Stimulated activated CD4-positive, alpha-beta T cell treated with anti-CD3 and anti-CD28 coated beads, Interleukin-2, amount 100 ng/mL, for 24 hours (primary cell): ENCODE measurements at regions not wholly inside any gene's neighbourhood (a gene's known extent, or its start where the extent isn't known, plus 50 kb on each side); places are given as distances from the start of the nearest gene placed in this dataset.
"Not testable (repeated sequence)": the region's sequence is repeated elsewhere in the genome, so short reads cannot be mapped to it uniquely, and the experiment has no call there.

Experiments used
- DNase-seq, 2 donors: peaks; one replicate each; pipeline ENCODE4 v3.0.0-alpha.2; 2020

DNA sequence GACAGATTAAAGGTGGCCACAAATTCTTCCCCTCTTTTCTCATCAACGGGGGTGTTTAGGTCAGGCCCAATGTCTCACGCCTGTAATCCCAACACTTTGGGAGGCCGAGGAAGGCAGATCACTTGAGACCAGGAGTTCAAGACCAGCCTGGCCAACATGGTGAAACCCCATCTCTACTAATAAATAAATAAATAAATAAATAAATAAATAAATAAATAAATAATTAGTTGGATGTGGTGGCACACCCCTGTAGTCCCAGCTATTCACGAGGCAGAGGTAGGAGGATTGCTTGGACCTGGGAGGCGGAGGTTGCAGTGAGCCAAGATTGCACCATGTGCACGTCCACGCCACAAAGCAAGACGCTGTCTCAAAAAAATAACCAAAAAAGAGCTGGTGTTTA is 180.7 kb downstream of the FASLG start:
- not testable (repeated sequence) for DNase-seq

- DNase-seq: no peak
Observed at GRCh38 chr1:172843444-172843843, 184.5 kb downstream of the FASLG start.

GRCh38 chr1:172845371-172845770 is 186.5 kb downstream of the FASLG start:
- DNase-seq: peak; percentile 64 to 65

DNA sequence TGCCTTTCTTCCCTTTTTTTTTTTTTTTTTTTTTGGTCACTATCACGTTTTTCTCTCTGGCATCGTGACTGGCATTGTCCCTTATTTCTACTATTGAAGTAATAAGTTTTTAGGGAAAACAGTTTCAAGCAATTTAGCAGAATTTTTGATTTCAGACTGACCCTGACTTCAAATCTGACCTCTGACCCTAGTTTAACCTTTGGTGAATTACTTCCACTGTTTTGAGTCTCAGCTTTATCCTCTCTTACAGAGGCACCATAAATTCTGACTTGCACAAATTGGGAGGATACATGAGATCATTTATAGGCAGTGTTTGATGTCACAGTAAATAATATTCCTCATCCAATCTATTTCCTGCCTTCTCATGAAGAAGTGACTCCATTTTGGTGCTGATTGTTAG is 187.0 kb downstream of the FASLG start:
- DNase-seq: no peak

DNA sequence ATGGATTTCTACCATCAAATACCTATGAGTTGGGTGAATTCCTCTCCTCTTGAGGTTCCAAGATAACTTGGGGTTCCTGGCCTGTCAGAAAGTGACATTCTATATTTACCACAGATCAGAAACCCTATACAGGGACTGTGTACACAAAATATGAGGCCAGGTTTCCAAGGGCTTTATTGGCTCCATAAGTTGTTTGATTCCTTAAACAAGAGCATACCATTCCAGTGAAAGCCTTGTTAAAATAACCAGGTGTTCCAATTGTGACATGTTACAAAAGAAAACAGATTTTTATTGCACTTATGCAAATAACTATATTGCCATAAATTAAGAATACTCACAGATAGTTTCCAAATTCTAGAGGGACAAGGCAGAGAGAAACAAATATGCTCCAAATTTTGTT is 188.9 kb downstream of the FASLG start:
- not testable (repeated sequence) for DNase-seq

GRCh38 chr1:172849653-172850052 is 190.8 kb downstream of the FASLG start:
- no peak for DNase-seq

DNA sequence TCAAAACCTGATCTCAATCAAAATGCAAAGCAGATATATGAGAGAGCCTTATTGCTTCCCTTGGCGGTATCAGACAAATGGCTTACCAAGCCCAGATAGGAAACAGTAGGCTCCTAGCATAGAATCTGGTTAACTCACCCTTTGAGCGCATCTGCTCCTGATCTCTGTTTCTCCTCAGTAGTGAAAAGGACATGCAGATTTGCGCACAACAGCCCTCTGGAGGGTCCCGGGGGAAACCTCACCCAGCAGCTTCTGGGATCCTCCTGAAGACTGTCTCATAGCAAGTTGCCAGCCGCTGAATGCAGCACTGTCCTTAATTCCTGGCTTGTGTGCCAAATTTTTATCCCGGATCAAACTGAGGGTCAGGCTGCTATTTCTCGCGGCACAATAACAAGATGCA is 192.2 kb downstream of the FASLG start:
- no peak for DNase-seq

DNA sequence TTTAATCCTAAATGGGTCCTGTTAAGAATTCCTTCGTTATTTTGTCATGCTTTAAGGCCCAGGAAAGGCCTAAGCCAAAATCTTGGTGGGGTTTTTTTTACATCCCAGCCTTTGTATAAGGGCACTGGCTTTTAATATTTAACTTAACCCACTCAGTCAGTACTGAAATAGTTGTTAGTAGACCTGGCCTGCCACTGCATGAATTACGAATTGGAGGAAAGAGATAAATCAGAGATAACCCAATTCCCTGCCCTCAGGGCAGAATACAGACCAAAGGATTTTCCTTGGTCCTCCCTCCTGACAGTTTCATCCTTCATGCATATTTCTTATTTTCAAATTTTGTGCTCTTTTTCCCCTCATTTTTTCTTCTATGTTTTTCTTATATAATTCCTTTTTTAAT is 193.0 kb downstream of the FASLG start:
- DNase-seq: no peak

DNA sequence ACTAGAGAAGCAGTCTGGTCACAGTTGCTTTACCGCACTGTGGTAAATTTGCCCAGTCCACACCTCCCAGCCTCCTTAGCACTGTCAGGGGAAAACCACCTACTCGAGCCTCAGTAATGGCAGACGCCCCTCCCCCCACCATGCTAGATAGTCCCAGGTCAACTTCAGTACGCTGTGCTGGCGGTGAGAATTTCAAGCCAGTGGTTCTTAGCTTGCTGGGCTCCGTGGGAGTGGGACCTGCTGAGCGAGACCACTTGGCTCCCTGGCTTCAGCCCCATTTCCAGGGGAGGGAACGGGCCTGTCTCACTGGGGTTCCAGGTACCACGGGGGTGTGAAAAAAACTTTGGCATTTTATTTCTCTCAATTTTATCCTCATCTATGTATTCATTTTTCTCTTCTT is 194.8 kb downstream of the TNFSF18 start:
- not testable (repeated sequence) for DNase-seq

- DNase-seq: no peak
Observed at GRCh38 chr1:172863031-172863430, 187.7 kb downstream of the TNFSF18 start.

DNA sequence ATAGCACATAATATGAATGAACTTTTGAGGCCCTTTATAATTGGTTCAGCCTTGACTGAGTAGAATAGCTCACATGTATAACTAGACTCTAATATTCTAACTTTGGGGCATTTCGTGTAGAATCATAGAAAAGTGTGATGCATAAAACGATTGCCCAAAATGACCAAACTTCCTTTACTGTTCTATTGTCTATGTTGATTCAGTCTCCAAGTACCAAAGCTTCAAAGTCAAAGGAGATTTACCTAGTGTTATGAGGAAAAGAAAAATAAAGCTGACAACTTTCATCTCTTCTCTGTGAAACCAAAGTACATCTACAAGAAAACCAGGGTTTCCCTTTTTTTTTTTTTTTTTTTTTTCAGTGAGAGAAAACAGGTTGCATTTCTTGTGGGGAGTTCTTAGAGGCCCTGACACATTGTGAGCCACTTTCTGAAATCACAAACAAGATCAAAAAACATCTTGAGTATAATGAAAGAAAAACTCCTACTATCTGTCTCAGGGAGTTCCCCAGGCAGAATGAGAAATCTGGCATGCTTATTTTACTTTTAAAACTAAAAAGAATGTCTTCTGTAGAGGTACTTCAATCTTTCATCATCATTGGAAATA is 183.4 kb downstream of the TNFSF18 start:
- DNase-seq: no peak

- no peak for DNase-seq
Observed at GRCh38 chr1:172870901-172871606, 179.7 kb downstream of the TNFSF18 start.

DNA sequence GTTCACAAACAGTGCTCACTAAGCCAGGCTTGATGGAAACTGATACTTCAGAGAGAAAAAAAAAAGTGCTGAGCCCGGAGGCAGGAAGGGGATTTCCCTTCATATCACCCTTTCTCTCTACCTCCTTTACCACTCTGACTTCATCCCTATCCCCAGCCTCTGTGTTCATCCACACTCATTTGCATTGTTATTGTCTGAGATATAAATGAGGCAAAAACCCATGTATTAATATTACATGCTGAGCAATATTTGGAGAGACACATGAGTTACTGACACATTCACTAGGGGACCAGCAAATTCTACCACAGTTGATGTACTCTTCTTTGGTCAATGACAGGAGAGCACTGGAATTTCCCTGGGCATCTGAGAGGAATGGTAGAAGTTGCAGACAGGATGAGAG is 175.8 kb downstream of the TNFSF18 start:
- peak in 1 of 2 donors; percentile 29 for DNase-seq

DNA sequence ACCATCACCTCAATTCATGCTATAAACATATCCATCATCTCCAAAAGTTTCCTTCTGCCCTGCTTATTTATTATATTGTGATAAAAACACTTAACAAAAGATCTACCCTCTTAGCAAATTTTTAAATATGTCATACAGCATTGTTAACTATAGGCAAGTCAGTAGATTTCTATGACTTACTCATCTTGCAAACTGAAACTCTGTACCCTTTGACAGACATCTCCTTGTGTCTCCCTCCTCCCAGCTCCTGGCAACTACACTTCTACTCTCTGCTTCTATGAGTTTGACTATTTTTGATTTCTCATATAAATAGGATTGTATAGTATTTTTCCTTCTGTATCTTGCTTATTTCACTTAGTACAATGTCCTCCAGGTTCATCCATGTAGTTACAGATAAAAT is 174.8 kb downstream of the TNFSF18 start:
- DNase-seq: no peak

DNA sequence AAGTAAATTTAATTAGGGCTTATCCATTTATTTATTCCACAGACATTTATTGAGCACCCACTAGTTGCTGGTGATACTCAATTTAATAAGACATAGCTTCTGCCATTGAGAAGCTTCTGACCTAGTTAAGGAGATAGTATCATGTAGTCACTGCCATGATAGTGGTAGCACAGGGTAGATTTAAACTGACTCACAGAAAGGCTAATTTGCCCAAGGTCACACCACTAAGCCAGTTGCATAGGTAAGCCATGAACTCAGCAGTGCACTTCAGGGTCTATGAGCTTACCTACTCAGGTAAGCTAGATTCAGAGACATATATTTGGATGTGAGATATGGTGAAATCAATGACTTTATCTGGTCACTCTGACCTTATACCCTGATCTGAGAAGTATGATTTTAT is 168.4 kb downstream of the TNFSF18 start:
- no peak for DNase-seq

- DNase-seq: no peak
Observed at GRCh38 chr1:172882791-172883386, 167.9 kb downstream of the TNFSF18 start.

DNA sequence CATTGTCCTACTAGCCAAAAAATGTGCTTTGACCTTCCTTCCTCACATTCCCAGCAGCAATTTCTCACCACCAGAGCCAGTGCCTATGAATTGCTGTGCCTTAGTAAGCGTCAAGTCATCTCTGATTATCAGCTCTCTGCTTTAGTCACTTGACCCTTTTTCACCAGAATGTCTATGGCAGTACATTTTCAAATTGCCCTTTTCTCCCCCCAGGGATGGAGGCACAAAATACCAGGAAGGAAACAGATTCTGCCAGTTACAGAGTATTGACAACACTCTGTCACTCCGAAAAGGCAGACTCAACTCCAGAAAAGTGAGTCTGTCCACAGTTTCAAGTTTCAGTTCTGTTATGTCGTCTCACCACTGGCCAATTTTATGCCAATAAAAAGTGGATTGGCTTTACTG is 167.4 kb downstream of the TNFSF18 start:
- no peak for DNase-seq

GRCh38 chr1:172883844-172884243 is 166.9 kb downstream of the TNFSF18 start:
- DNase-seq: peak in 1 of 2 donors; percentile 17

GRCh38 chr1:172885411-172885810 is 165.3 kb downstream of the TNFSF18 start:
- no peak for DNase-seq

DNA sequence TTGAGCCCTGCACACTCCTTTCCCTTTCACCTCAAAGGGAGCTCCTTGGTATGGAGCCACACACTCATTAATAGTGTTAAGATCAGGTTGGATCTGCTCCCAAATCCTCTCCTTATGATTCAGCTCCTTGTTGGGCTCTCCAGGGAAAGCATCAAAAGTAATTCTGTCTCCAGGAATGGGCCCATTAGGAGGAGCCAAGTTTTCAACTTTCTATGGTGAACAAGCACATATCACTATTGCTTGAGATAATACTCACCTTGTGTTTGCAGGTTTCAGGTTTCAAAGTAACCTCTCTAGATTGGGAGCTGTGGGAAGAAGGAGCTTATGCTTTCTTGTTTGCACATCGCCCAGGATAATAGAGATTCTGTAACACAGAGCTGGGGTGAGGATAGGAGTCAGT is 164.8 kb downstream of the TNFSF18 start:
- no peak for DNase-seq

DNA sequence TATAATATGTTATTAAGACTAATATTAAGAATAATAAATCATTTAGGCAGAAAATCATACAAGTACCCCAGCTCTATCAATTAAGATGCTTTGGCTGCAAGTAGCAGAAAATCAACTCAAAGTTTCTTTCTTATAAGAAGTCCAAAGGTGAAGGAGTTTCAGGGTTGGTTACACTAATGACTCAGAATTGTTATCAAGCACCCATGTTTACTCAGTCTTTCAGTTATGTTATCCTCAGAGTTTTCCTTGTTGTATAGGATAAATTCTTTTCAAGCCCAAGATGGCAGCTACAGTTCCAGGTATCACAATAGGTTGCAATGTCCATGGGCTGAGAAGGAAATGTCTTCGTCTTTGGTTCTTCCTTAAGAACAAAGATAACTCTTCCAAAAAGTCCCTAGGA is 163.6 kb downstream of the TNFSF18 start:
- no peak for DNase-seq

DNA sequence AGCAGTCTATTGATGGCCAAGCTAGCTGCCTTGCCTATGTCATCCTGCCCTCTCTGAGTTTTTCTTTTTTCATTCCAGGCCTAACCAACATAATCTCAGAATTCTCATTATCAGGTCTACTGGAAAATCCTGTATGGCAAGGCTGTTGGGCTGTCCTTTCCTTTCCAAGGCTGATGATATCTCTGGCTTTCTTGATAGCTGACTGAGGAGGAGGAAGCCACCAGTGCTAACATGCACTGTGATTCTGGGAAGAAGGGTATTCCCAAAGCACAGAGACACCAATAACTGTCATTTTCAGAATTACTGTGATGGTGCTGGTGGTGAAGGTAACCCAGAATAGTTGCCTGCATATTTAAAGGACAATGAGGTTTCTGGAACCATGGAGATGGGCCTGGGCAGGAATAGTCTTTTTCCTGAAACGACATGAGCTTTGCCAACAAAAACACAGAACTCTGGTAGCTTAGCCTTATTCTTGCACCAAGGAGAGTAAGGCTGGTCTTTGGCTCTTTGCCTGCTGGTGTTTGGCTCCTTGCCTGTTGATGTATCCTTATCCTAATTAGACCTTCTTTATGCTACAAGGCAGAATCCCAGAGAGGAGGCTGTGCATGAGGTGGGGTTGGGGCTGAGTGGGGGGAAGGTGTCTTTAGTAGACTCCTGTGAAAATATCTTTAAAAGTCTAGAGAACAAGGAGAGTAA is 157.4 kb downstream of the TNFSF18 start:
- DNase-seq: no peak

- no peak for DNase-seq
Observed at GRCh38 chr1:172894349-172895049, 156.2 kb downstream of the TNFSF18 start.
